ENCODE measurements at regions not wholly inside any gene's neighbourhood (a gene's known extent, or its start where the extent isn't known, plus 50 kb on each side); places are given as distances from the start of the nearest gene placed in this dataset.

DNA sequence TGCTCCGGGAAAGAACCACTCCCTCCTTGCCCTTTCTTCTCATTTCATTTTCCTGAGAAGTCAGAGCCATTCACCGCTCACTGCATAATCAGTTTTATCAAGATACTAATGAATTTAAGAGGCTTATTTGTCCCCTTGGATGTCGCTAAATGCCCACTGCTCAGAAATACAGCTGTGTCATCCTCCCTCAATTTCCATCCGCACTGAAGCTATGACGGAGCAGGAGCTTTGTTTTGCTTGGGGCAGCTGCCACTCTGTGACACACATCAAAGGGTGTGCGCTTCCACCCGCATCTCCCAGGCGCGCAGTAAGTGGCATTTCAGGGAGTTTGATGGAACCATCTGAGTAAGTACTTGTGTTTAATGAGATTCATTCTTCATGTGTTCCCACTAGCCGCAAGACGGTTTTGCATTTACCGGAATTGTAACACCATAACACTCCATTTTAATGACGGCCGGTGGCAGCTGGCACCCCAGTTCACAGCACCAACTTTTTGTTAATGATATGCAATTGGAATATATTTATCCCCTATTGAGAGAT is 103.8 kb upstream of the PARD3 start:
- ATAC-seq (ENCODE audit: low read depth): no peak
- H3K36me3 ChIP-seq (replicated peaks in 1 of 2; ENCODE audit: control extremely low read depth in 1 of 2, control insufficient read depth in 1 of 2, extremely low read depth in 1 of 2, insufficient read depth in 2 of 2, low read length in 1 of 2): no peaks in the 10 kb centered on the region
- no peaks in the 10 kb centered on the region for H4K20me1 ChIP-seq (ENCODE audit: control insufficient read depth, insufficient read depth, low read length, poor library complexity, severe bottlenecking)
- H3K4me1 ChIP-seq (ENCODE audit: control insufficient read depth in 2 of 2, insufficient read depth in 2 of 2, low read length in 2 of 2): no peaks in the 10 kb centered on the region
- no peak for DNase-seq
- Mint-ChIP-seq H3K9me3 (ENCODE audit: insufficient read depth) (no peaks in the 10 kb centered on the region), H3K27me3 (no peaks in the 10 kb centered on the region), H3K27ac (no peak overlapping the region), H3K4me3 (no peak overlapping the region), H3K4me1 (no peaks in the 10 kb centered on the region)
- no peak overlapping the region for H2AFZ ChIP-seq (ENCODE audit: insufficient read depth, low read depth, low read length, poor library complexity, severe bottlenecking)
- no peak overlapping the region for H3K4me3 ChIP-seq (ENCODE audit: control extremely low read depth in 1 of 5, extremely low read depth in 1 of 5, insufficient read depth in 1 of 5, low read depth in 2 of 5, low read length in 4 of 5)
- no peaks in the 10 kb centered on the region for H3K79me2 ChIP-seq (ENCODE audit: control insufficient read depth, insufficient read depth, low read length)
- H3K9ac ChIP-seq (ENCODE audit: low read length): no peak overlapping the region
- intact Hi-C loops (cut with micrococcal nuclease): no loop called here
- H3K9me3 ChIP-seq (ENCODE audit: control extremely low read depth in 1 of 3, control insufficient read depth in 2 of 3, insufficient read depth in 1 of 3, low read length in 2 of 3): peaks cover 0 to 2% (median 0%) of the 10 kb centered on the region in 3 donors
- WGBS (ENCODE audit: insufficient coverage): 76% methylated on average over 7 of the region's 14 CpGs
- POLR2A ChIA-PET: no interaction called here
- H3K4me2 ChIP-seq (replicated peaks; ENCODE audit: low read depth, low read length, poor library complexity, severe bottlenecking): no peak overlapping the region
- no peaks in the 10 kb centered on the region for H3K27me3 ChIP-seq (replicated peaks in 1 of 4; ENCODE audit: control extremely low read depth in 1 of 4, control insufficient read depth in 3 of 4, insufficient read depth in 4 of 4, low read length in 3 of 4)
- CTCF ChIA-PET: no interaction called here
- TF ChIP-seq, protein P1, sequence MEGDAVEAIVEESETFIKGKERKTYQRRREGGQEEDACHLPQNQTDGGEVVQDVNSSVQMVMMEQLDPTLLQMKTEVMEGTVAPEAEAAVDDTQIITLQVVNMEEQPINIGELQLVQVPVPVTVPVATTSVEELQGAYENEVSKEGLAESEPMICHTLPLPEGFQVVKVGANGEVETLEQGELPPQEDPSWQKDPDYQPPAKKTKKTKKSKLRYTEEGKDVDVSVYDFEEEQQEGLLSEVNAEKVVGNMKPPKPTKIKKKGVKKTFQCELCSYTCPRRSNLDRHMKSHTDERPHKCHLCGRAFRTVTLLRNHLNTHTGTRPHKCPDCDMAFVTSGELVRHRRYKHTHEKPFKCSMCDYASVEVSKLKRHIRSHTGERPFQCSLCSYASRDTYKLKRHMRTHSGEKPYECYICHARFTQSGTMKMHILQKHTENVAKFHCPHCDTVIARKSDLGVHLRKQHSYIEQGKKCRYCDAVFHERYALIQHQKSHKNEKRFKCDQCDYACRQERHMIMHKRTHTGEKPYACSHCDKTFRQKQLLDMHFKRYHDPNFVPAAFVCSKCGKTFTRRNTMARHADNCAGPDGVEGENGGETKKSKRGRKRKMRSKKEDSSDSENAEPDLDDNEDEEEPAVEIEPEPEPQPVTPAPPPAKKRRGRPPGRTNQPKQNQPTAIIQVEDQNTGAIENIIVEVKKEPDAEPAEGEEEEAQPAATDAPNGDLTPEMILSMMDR (IDR thresholded peaks at IDR 0.05): no peak
- H3K27ac ChIP-seq (ENCODE audit: low read length in 2 of 2): no peak overlapping the region

DNA sequence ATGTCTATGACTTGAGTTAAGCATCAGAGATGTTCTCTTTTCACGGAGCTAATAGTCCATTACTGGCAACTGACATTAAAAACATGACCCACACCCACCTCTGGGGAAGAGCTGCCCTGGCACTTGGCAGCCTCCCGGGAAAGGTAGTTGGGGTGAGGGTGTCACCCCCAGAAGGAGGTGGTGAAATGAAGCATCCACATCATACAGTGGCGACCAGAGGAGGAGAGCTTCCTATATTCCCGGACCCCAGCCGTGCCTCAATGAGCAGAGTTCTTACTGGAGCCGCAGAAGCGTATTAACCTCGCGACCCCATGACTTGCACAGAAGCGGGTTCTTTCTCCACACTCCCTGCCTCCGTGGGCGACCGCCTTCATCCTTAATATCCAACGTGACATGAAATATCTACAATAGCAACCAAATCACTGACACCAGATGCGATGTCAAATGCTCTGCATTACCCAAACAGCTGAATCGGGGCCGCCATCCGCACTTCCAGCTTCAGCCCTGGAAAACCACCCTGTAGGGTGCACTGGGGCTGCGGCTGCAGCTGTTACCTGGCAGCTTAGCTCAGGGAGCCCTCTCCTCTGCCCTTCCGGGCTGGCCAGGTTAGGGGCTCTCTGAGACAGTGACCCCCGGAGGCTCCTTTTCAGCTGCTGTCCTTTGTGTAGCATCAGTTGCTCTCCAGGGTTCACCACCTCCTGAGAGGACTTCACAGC is 103.1 kb upstream of the PARD3 start:
- no peak for DNase-seq
- no peak overlapping the region for H3K4me3 Mint-ChIP-seq
- Histone ChIP-seq H3K4me3 (ENCODE audit: control extremely low read depth in 1 of 5, extremely low read depth in 1 of 5, insufficient read depth in 1 of 5, low read depth in 2 of 5, low read length in 4 of 5) (no peak overlapping the region), H4K20me1 (ENCODE audit: control insufficient read depth, insufficient read depth, low read length, poor library complexity, severe bottlenecking) (no peaks in the 10 kb centered on the region), H3K9ac (ENCODE audit: low read length) (no peak overlapping the region), H3K4me1 (ENCODE audit: control insufficient read depth in 2 of 2, insufficient read depth in 2 of 2, low read length in 2 of 2) (no peaks in the 10 kb centered on the region), H3K36me3 (replicated peaks in 1 of 2; ENCODE audit: control extremely low read depth in 1 of 2, control insufficient read depth in 1 of 2, extremely low read depth in 1 of 2, insufficient read depth in 2 of 2, low read length in 1 of 2) (no peaks in the 10 kb centered on the region), H3K4me2 (replicated peaks; ENCODE audit: low read depth, low read length, poor library complexity, severe bottlenecking) (no peak overlapping the region), H2AFZ (ENCODE audit: insufficient read depth, low read depth, low read length, poor library complexity, severe bottlenecking) (no peak overlapping the region), H3K27ac (ENCODE audit: low read length in 2 of 2) (no peak overlapping the region), H3K27me3 (replicated peaks in 1 of 4; ENCODE audit: control extremely low read depth in 1 of 4, control insufficient read depth in 3 of 4, insufficient read depth in 4 of 4, low read length in 3 of 4) (no peaks in the 10 kb centered on the region), H3K79me2 (ENCODE audit: control insufficient read depth, insufficient read depth, low read length) (no peaks in the 10 kb centered on the region), H3K9me3 (ENCODE audit: control extremely low read depth in 1 of 3, control insufficient read depth in 2 of 3, insufficient read depth in 1 of 3, low read length in 2 of 3) (no peaks in the 10 kb centered on the region)
- H3K27me3 Mint-ChIP-seq: no peaks in the 10 kb centered on the region
- H3K27ac Mint-ChIP-seq: no peak overlapping the region
- no peaks in the 10 kb centered on the region for H3K4me1 Mint-ChIP-seq
- POLR2A ChIA-PET: no interaction called here
- ATAC-seq (ENCODE audit: low read depth): no peak
- no peak for TF ChIP-seq EZH2 (IDR thresholded peaks at IDR 0.05; ENCODE audit: borderline replicate concordance, insufficient read depth, low read depth, low read length, poor library complexity, severe bottlenecking)
- WGBS (ENCODE audit: insufficient coverage): 84% methylated on average over 18 of the region's 21 CpGs
- intact Hi-C loops (cut with micrococcal nuclease): no loop called here
- H3K9me3 Mint-ChIP-seq (ENCODE audit: insufficient read depth): no peaks in the 10 kb centered on the region
- CTCF ChIA-PET: no interaction called here

Data from B cell (primary cell).